Keratinocyte (primary cell): ENCODE measurements at regions not wholly inside any gene's neighbourhood (a gene's known extent, or its start where the extent isn't known, plus 50 kb on each side); places are given as distances from the start of the nearest gene placed in this dataset.

Experiments
- DNase-seq: peaks from one replicate; pipeline ENCODE4 v3.0.0-alpha.2; 2011; ENCODE audit warnings: low read depth, missing footprints, low spot score
- FAIRE-seq: peaks from 2 replicates; lab custom pipeline; 2011; peaks lifted over from hg19 to GRCh38; lab: Jason Lieb, UNC
- H2AFZ ChIP-seq: 2 replicates; pipeline ENCODE4 v1.6.0; 2012; ENCODE audit warnings: low read length, control low read depth, inconsistent platforms; ENCODE audit not compliant: control insufficient read depth
- H3K27ac ChIP-seq: 2 replicates; pipeline ENCODE4 v1.5.1; 2011; ENCODE audit warnings: low read length; ENCODE audit not compliant: control insufficient read depth, insufficient read depth
- H3K27me3 ChIP-seq: 3 replicates; pipeline ENCODE4 v1.6.0; 2011; ENCODE audit warnings: low read length; ENCODE audit not compliant: control insufficient read depth, insufficient read depth; ENCODE audit errors: extremely low read depth
- H3K36me3 ChIP-seq, 2 experiments: 2 replicates in 1 of 2; 3 replicates in 1 of 2; pipeline ENCODE4 v1.5.1; 2011; ENCODE audit warnings: low read length in 2 of 2, mild to moderate bottlenecking in 1 of 2; ENCODE audit not compliant: control insufficient read depth in 2 of 2, insufficient read depth in 2 of 2; ENCODE audit errors: extremely low read depth in 1 of 2
- H3K4me1 ChIP-seq: 3 replicates; pipeline ENCODE4 v1.5.1; 2011; ENCODE audit warnings: low read length; ENCODE audit not compliant: control insufficient read depth, insufficient read depth; ENCODE audit errors: extremely low read depth
- H3K4me2 ChIP-seq: 3 replicates; pipeline ENCODE4 v1.6.0; 2011; ENCODE audit warnings: low read depth, low read length; ENCODE audit not compliant: control insufficient read depth, insufficient read depth; ENCODE audit errors: extremely low read depth
- H3K4me3 ChIP-seq, 3 experiments: fragments of 200-600 bp in 1 of 3; sonication (generic) in 1 of 3; 2 replicates in 2 of 3; 3 replicates in 1 of 3; pipeline ENCODE4 v1.5.1; 2011 to 2016; ENCODE audit warnings: low read length in 3 of 3, mild to moderate bottlenecking in 3 of 3, control low read depth in 2 of 3, inconsistent platforms in 1 of 3, low read depth in 1 of 3, mixed read lengths in 1 of 3, mixed run types in 1 of 3, moderate library complexity in 1 of 3; ENCODE audit not compliant: control insufficient read depth in 2 of 3, insufficient read depth in 2 of 3; ENCODE audit errors: extremely low read depth in 1 of 3
- H3K79me2 ChIP-seq: 2 replicates; pipeline ENCODE4 v1.6.0; 2012; ENCODE audit warnings: low read length; ENCODE audit not compliant: control insufficient read depth, insufficient read depth
- H3K9ac ChIP-seq: 3 replicates; pipeline ENCODE4 v1.6.0; 2011; ENCODE audit warnings: low read length; ENCODE audit not compliant: control insufficient read depth, insufficient read depth; ENCODE audit errors: extremely low read depth
- H3K9me1 ChIP-seq: 3 replicates; pipeline ENCODE4 v1.6.0; 2011; ENCODE audit warnings: low read length; ENCODE audit not compliant: control insufficient read depth, insufficient read depth; ENCODE audit errors: extremely low read depth
- H3K9me3 ChIP-seq: 2 replicates; pipeline ENCODE4 v1.5.1; 2012; ENCODE audit warnings: low read depth, low read length; ENCODE audit not compliant: control insufficient read depth
- H4K20me1 ChIP-seq: 3 replicates; pipeline ENCODE4 v1.6.0; 2011; ENCODE audit warnings: low read length; ENCODE audit not compliant: control insufficient read depth, insufficient read depth; ENCODE audit errors: extremely low read depth
- CTCF ChIP-seq, 3 experiments: IDR thresholded peaks in 1 of 3; conservative IDR thresholded peaks in 1 of 3; optimal IDR thresholded peaks in 1 of 3; 2 replicates in 2 of 3; 3 replicates in 1 of 3; pipeline versions ENCODE3 to v1.5.1; 2011; ENCODE audit warnings: low read length in 3 of 3, mild to moderate bottlenecking in 3 of 3, moderate library complexity in 2 of 3, control low read depth in 1 of 3, inconsistent platforms in 1 of 3; ENCODE audit not compliant: insufficient read depth in 2 of 3; ENCODE audit errors: extremely low read depth in 1 of 3
- EZH2 ChIP-seq: IDR thresholded peaks from one replicate; pipeline ENCODE4 v1.6.1; 2012; ENCODE audit warnings: inconsistent platforms, mild to moderate bottlenecking, low read length, moderate library complexity
- dilution Hi-C: fragments of 300-500 bp; cut with MboI; formaldehyde crosslinking; loops from one replicate; pipeline ENCODE4 v1.7.0; 2020; ENCODE audit warnings: low sequenced_read_pairs; ENCODE audit not compliant: extremely low pct_ligation_motif_present

GRCh38 chr22:48592066-48592345 is 1235.7 kb downstream of the BRD1 start:
- no peak overlapping the region for H3K4me3 ChIP-seq
- DNase-seq (no peak), FAIRE-seq (no peak)
- H3K9me1 ChIP-seq: no peaks in the 10 kb centered on the region
- no peak overlapping the region for H2AFZ ChIP-seq
- dilution Hi-C loops: no loop called here
- no peak overlapping the region for H3K27ac ChIP-seq
- peaks cover 20% of the 10 kb centered on the region for H3K9me3 ChIP-seq
- no peaks in the 10 kb centered on the region for H3K4me1 ChIP-seq
- H3K27me3 ChIP-seq: no peaks in the 10 kb centered on the region
- H3K79me2 ChIP-seq: no peaks in the 10 kb centered on the region
- H4K20me1 ChIP-seq: no peaks in the 10 kb centered on the region
- H3K4me2 ChIP-seq: no peak overlapping the region
- no peak for TF ChIP-seq EZH2
- no peak for TF ChIP-seq CTCF (optimal IDR thresholded peaks at IDR 0.05 in 1 of 3, IDR thresholded peaks at IDR 0.05 in 1 of 3, conservative IDR thresholded peaks at IDR 0.05 in 1 of 3; ENCODE audit: extremely low read depth in 1 of 3, insufficient read depth in 2 of 3, low read length in 3 of 3)
- H3K9ac ChIP-seq: no peak overlapping the region
- H3K36me3 ChIP-seq: no peaks in the 10 kb centered on the region

- no peaks in the 10 kb centered on the region for H3K4me1 ChIP-seq
- dilution Hi-C loops: no loop called here
- no peak overlapping the region for H3K9ac ChIP-seq
- no peak overlapping the region for H3K4me3 ChIP-seq
- no peaks in the 10 kb centered on the region for H3K79me2 ChIP-seq
- DNase-seq: no peak
- H3K9me3 ChIP-seq: peaks cover 20% of the 10 kb centered on the region
- no peak overlapping the region for H3K4me2 ChIP-seq
- H2AFZ ChIP-seq: no peak overlapping the region
- FAIRE-seq: no peak
- no peak overlapping the region for H3K27ac ChIP-seq
- no peaks in the 10 kb centered on the region for H3K9me1 ChIP-seq
- H4K20me1 ChIP-seq: no peaks in the 10 kb centered on the region
- H3K36me3 ChIP-seq: no peaks in the 10 kb centered on the region
- TF ChIP-seq CTCF (optimal IDR thresholded peaks at IDR 0.05 in 1 of 3, IDR thresholded peaks at IDR 0.05 in 1 of 3, conservative IDR thresholded peaks at IDR 0.05 in 1 of 3; ENCODE audit: extremely low read depth in 1 of 3, insufficient read depth in 2 of 3, low read length in 3 of 3) (no peak), EZH2 (no peak)
- no peaks in the 10 kb centered on the region for H3K27me3 ChIP-seq
Measured at GRCh38 chr22:48591286-48592065, 1236.2 kb downstream of the BRD1 start.
